22Rv1 (cell line): ENCODE measurements at regions not wholly inside any gene's neighbourhood (a gene's known extent, or its start where the extent isn't known, plus 50 kb on each side); places are given as distances from the start of the nearest gene placed in this dataset.

Experiments
- CTCF ChIP-seq: fragments of 450-650 bp; IDR thresholded peaks from 2 replicates; pipeline ENCODE4 v1.5.1; 2017; ENCODE audit warnings: mild to moderate bottlenecking
- ZFX ChIP-seq: fragments of 450-650 bp; IDR thresholded peaks from 2 replicates; pipeline ENCODE4 v1.6.1; 2017; ENCODE audit warnings: antibody characterized with exemption, borderline replicate concordance

GRCh38 chr12:91370086-91370868 lies 187.7 kb upstream of the DCN start:
- TF ChIP-seq CTCF, result no peak
- no peak for TF ChIP-seq ZFX
